Loucy (cell line): ENCODE measurements at regions not wholly inside any gene's neighbourhood (a gene's known extent, or its start where the extent isn't known, plus 50 kb on each side); places are given as distances from the start of the nearest gene placed in this dataset.

Experiments used
- H2AFZ ChIP-seq: fragments of 200-600 bp; sonication (generic); 2 replicates; pipeline ENCODE4 v1.6.0; 2016; ENCODE audit warnings: antibody characterized with exemption, mild to moderate bottlenecking, low read length, moderate library complexity
- H3F3A ChIP-seq: fragments of 200-600 bp; 2 replicates; pipeline ENCODE4 v1.6.0; 2016; ENCODE audit warnings: antibody characterized with exemption, low read depth, mild to moderate bottlenecking
- H3K27me3 ChIP-seq: fragments of 200-600 bp; sonication (generic); 2 replicates; pipeline ENCODE4 v1.6.1; 2014; ENCODE audit warnings: low read length, mild to moderate bottlenecking; ENCODE audit not compliant: insufficient read depth, poor library complexity, severe bottlenecking
- H3K36me3 ChIP-seq: fragments of 200-600 bp; sonication (generic); 2 replicates; pipeline ENCODE4 v1.6.1; 2016; ENCODE audit warnings: low read length; ENCODE audit not compliant: insufficient read depth
- H3K4me1 ChIP-seq: fragments of 200-600 bp; sonication (generic); 2 replicates; pipeline ENCODE4 v1.5.1; 2014; ENCODE audit warnings: low read length, mild to moderate bottlenecking; ENCODE audit not compliant: insufficient read depth, poor library complexity, severe bottlenecking
- H3K4me2 ChIP-seq: fragments of 200-600 bp; sonication (generic); 2 replicates; pipeline ENCODE4 v1.6.0; 2014; ENCODE audit warnings: antibody characterized with exemption, low read length, low read depth, mild to moderate bottlenecking; ENCODE audit not compliant: poor library complexity, severe bottlenecking
- H3K4me3 ChIP-seq: fragments of 200-600 bp; sonication (generic); 2 replicates; pipeline ENCODE4 v1.5.1; 2014; ENCODE audit warnings: low read length, mild to moderate bottlenecking, mixed read lengths; ENCODE audit not compliant: poor library complexity, severe bottlenecking
- H3K79me2 ChIP-seq: fragments of 200-600 bp; sonication (generic); 2 replicates; pipeline ENCODE4 v1.6.1; 2014; ENCODE audit warnings: low read length; ENCODE audit not compliant: insufficient read depth
- H3K9ac ChIP-seq: fragments of 200-600 bp; sonication (generic); 2 replicates; pipeline ENCODE4 v1.6.0; 2014; ENCODE audit warnings: mild to moderate bottlenecking, low read depth, low read length, moderate library complexity; ENCODE audit not compliant: poor library complexity, severe bottlenecking
- H3K9me2 ChIP-seq: fragments of 200-600 bp; sonication (generic); replicated peaks from 2 replicates; pipeline ENCODE4 v1.6.1; 2016; ENCODE audit warnings: low read depth, low read length, mixed read lengths
- H3K9me3 ChIP-seq: fragments of 200-600 bp; sonication (generic); 2 replicates; pipeline ENCODE4 v1.6.1; 2014; ENCODE audit warnings: mild to moderate bottlenecking, antibody characterized with exemption, low read length, low read depth; ENCODE audit not compliant: insufficient read depth
- H4K20me1 ChIP-seq: fragments of 200-600 bp; sonication (generic); 2 replicates; pipeline ENCODE4 v1.6.0; 2014; ENCODE audit warnings: antibody characterized with exemption, low read length, mild to moderate bottlenecking; ENCODE audit not compliant: insufficient read depth, poor library complexity, severe bottlenecking
- EZH2phosphoT487 ChIP-seq: fragments of 200-600 bp; IDR thresholded peaks from 2 replicates; pipeline ENCODE4 v1.6.1; 2018; ENCODE audit warnings: antibody characterized with exemption, mild to moderate bottlenecking, moderate library complexity, borderline replicate concordance
- TF ChIP-seq, protein P1 (sequence below): fragments of 200-600 bp; sonication (generic); conservative IDR thresholded peaks from 2 replicates; pipeline ENCODE4 v1.5.1; 2014; ENCODE audit warnings: mild to moderate bottlenecking, antibody characterized with exemption, low read length

DNA sequence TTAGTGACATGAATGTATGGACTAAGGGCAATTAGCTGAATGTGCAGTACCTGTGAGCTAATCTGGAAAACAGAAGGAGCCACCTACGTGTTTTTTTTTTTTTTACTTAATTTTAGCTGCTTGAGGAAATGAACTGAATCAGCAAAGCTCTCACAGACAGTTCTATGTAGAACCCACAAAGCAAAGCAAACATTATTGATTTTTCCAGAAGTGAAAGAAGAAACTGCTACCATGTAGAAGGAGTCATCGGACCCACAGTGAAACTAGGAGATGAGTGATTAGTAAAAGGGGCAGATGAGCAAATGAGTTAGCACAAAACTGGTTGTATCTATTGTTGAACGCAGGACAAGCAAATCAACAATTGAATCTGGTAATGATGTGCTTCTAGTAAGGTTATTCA lies 94.1 kb upstream of the SLC7A1 start:
- H4K20me1 ChIP-seq: no peaks in the 10 kb centered on the region
- no peaks in the 10 kb centered on the region for H3F3A ChIP-seq
- no peak overlapping the region for H3K4me3 ChIP-seq
- no peaks in the 10 kb centered on the region for H3K9me3 ChIP-seq
- no peaks in the 10 kb centered on the region for H3K79me2 ChIP-seq
- H3K4me2 ChIP-seq: no peak overlapping the region
- no peaks in the 10 kb centered on the region for H3K27me3 ChIP-seq
- no peaks in the 10 kb centered on the region for H3K36me3 ChIP-seq
- no peak overlapping the region for H3K9ac ChIP-seq
- TF ChIP-seq, protein P1, sequence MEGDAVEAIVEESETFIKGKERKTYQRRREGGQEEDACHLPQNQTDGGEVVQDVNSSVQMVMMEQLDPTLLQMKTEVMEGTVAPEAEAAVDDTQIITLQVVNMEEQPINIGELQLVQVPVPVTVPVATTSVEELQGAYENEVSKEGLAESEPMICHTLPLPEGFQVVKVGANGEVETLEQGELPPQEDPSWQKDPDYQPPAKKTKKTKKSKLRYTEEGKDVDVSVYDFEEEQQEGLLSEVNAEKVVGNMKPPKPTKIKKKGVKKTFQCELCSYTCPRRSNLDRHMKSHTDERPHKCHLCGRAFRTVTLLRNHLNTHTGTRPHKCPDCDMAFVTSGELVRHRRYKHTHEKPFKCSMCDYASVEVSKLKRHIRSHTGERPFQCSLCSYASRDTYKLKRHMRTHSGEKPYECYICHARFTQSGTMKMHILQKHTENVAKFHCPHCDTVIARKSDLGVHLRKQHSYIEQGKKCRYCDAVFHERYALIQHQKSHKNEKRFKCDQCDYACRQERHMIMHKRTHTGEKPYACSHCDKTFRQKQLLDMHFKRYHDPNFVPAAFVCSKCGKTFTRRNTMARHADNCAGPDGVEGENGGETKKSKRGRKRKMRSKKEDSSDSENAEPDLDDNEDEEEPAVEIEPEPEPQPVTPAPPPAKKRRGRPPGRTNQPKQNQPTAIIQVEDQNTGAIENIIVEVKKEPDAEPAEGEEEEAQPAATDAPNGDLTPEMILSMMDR: no peak
- no peak for TF ChIP-seq EZH2phosphoT487
- no peaks in the 10 kb centered on the region for H3K9me2 ChIP-seq
- no peak overlapping the region for H2AFZ ChIP-seq
- H3K4me1 ChIP-seq: no peaks in the 10 kb centered on the region

DNA sequence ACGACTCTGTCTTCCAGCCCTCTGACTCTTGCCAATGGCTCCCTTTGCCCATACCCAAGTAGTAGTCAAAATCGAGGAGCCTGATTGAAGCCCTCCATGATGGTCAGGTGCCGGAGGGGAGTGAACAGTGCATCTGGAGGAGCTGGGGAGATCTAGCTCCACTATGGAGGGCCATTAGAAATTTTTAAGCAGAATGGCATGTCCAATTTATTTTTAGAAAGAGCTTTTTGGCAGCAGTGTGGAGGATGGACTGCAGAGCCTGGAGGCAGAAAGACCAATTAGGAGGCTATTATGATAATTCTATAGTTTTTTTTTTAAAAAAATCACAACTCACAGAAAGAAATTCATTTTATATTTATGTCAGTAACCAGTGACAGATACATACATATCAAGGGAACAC lies 92.7 kb upstream of the SLC7A1 start:
- Histone ChIP-seq H3K79me2 (no peaks in the 10 kb centered on the region), H3K9me2 (no peaks in the 10 kb centered on the region), H3K36me3 (no peaks in the 10 kb centered on the region), H4K20me1 (no peaks in the 10 kb centered on the region), H2AFZ (no peak overlapping the region), H3K4me1 (no peaks in the 10 kb centered on the region), H3K9ac (no peak overlapping the region), H3K27me3 (no peaks in the 10 kb centered on the region), H3K4me3 (no peak overlapping the region), H3F3A (no peaks in the 10 kb centered on the region), H3K9me3 (no peaks in the 10 kb centered on the region), H3K4me2 (no peak overlapping the region)
- TF ChIP-seq, protein P1: no peak
- TF ChIP-seq EZH2phosphoT487: no peak

DNA sequence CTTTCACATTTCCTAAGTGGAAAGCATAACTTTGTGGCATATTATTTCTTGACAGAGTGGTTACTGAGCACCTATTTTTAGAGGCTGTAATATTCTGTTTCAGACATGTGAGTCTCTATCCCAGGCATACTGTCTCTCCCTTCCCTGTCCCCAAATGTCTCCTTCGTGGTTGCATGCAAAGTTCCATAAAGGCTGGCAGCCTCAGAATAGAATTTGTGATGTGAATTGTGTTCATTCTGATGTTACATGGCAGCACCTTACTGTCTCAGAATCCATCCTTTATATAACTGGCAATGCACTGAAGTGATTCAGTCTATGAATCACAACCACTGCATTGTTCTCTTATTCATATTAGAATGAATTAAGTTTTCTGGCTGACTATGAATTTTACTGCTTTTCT lies 89.0 kb upstream of the SLC7A1 start:
- H4K20me1 ChIP-seq: no peaks in the 10 kb centered on the region
- no peak overlapping the region for H3K4me2 ChIP-seq
- no peak for TF ChIP-seq EZH2phosphoT487
- TF ChIP-seq, protein P1: no peak
- H3K36me3 ChIP-seq: no peaks in the 10 kb centered on the region
- H3F3A ChIP-seq: no peaks in the 10 kb centered on the region
- no peaks in the 10 kb centered on the region for H3K27me3 ChIP-seq
- H3K9ac ChIP-seq: no peak overlapping the region
- no peaks in the 10 kb centered on the region for H3K9me3 ChIP-seq
- no peak overlapping the region for H3K4me3 ChIP-seq
- H3K79me2 ChIP-seq: no peaks in the 10 kb centered on the region
- H3K9me2 ChIP-seq: no peaks in the 10 kb centered on the region
- no peak overlapping the region for H2AFZ ChIP-seq
- H3K4me1 ChIP-seq: no peaks in the 10 kb centered on the region
